ENCODE measurements at regions not wholly inside any gene's neighbourhood (a gene's known extent, or its start where the extent isn't known, plus 50 kb on each side); places are given as distances from the start of the nearest gene placed in this dataset.

DNA sequence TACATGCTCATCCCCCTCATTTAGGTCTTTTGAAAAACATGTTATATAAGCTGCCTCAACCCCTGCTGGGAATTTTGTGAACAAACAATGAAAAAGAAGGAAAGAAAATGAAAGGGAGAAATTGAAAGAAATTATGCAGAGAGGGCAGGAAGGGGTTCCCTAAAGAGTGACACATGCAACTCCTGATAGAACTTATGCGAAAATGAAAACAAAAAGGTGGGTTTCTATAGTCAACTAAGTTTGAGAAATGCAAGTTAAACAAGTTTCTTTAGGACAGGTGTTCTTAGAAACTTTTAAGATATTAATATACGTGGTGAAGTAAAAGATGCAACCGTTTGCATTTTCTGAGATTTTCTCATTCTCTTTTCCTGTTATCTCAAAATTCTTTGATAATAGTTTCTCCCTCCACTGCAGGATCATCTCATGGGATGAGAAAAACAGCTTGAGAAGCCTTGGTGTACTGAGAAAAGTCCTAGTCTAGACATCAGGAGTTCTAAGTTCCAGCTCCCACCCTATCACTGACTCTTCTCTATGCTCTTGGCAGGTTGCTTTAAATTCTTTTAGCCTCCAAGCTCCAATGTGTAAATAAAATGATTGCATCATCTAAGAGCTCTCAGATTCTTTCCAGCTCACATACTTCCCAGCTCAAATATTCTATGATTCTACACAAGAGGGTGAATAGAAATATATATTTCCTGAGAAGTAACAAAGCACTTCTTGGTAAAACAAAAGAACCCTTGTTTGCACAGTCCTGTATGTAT lies 109.2 kb downstream of the FAM76B start:
- no peak for TF ChIP-seq POLR2A (IDR thresholded peaks at IDR 0.05)
- TF ChIP-seq, protein P1, sequence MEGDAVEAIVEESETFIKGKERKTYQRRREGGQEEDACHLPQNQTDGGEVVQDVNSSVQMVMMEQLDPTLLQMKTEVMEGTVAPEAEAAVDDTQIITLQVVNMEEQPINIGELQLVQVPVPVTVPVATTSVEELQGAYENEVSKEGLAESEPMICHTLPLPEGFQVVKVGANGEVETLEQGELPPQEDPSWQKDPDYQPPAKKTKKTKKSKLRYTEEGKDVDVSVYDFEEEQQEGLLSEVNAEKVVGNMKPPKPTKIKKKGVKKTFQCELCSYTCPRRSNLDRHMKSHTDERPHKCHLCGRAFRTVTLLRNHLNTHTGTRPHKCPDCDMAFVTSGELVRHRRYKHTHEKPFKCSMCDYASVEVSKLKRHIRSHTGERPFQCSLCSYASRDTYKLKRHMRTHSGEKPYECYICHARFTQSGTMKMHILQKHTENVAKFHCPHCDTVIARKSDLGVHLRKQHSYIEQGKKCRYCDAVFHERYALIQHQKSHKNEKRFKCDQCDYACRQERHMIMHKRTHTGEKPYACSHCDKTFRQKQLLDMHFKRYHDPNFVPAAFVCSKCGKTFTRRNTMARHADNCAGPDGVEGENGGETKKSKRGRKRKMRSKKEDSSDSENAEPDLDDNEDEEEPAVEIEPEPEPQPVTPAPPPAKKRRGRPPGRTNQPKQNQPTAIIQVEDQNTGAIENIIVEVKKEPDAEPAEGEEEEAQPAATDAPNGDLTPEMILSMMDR (IDR thresholded peaks at IDR 0.05) = no peak

All from transverse colon (tissue), 3 donors.